CD4-positive, alpha-beta T cell (primary cell): ENCODE measurements at regions not wholly inside any gene's neighbourhood (a gene's known extent, or its start where the extent isn't known, plus 50 kb on each side); places are given as distances from the start of the nearest gene placed in this dataset.

Experiments used
- ATAC-seq: fragments of 200-7000 bp; cut with Tn5 transposase; one replicate; pipeline ENCODE4 v1.10.0; 2022; ENCODE audit warnings: mild to moderate bottlenecking; ENCODE audit not compliant: poor library complexity
- CTCF ChIA-PET: fragments of 350-600 bp; sonication (Branson Sonifier 250); formaldehyde crosslinking; loops from one replicate; lab custom pipeline; 2021; ENCODE audit warnings: antibody characterized with exemption, inconsistent platforms; lab: Charles Lee
- POLR2A ChIA-PET: fragments of 350-600 bp; sonication (Branson Sonifier 250); formaldehyde crosslinking; loops from one replicate; lab custom pipeline; 2021; ENCODE audit warnings: antibody characterized with exemption, inconsistent platforms; lab: Charles Lee
- DNase-seq, 14 experiments: peaks; one replicate each; pipeline ENCODE4 v3.0.0-alpha.2; 2013 to 2020; ENCODE audit warnings: mixed read lengths in 2 of 14
- H3K27ac ChIP-seq, 2 donors: one replicate each; pipeline versions ENCODE4 v1.5.1 to v1.7.0; 2013; ENCODE audit warnings: low read length in 2 of 2, low read depth in 1 of 2, mild to moderate bottlenecking in 1 of 2
- H3K27me3 ChIP-seq, 2 experiments: 1 replicate in 1 of 2; 2 replicates in 1 of 2; pipeline versions ENCODE4 v1.6.1 to v1.7.0; 2013; ENCODE audit warnings: low read length in 2 of 2, control low read depth in 1 of 2, mild to moderate bottlenecking in 1 of 2, moderate library complexity in 1 of 2; ENCODE audit not compliant: insufficient read depth in 2 of 2, control insufficient read depth in 1 of 2
- H3K36me3 ChIP-seq: one replicate; pipeline ENCODE4 v1.6.1; 2013; ENCODE audit warnings: low read length, control low read depth; ENCODE audit not compliant: insufficient read depth
- H3K4me1 ChIP-seq: one replicate; pipeline ENCODE4 v1.6.1; 2013; ENCODE audit warnings: low read length, control low read depth; ENCODE audit not compliant: insufficient read depth
- H3K4me3 ChIP-seq: one replicate; pipeline ENCODE4 v1.5.1; 2013; ENCODE audit warnings: mild to moderate bottlenecking, low read length, moderate library complexity
- H3K9me3 ChIP-seq, 2 experiments: 1 replicate in 1 of 2; 2 replicates in 1 of 2; pipeline versions ENCODE4 v1.6.1 to v1.7.0; 2013; ENCODE audit warnings: low read length in 2 of 2, mild to moderate bottlenecking in 2 of 2, control low read depth in 1 of 2, moderate library complexity in 1 of 2; ENCODE audit not compliant: control insufficient read depth in 1 of 2, insufficient read depth in 1 of 2
- H3K27ac Mint-ChIP-seq: one replicate; pipeline ENCODE4 v1.8.0; 2020; ENCODE audit warnings: mixed read lengths
- H3K27me3 Mint-ChIP-seq: one replicate; pipeline ENCODE4 v1.8.0; 2021; ENCODE audit warnings: mixed read lengths
- H3K36me3 Mint-ChIP-seq: one replicate; pipeline ENCODE4 v1.8.0; 2021; ENCODE audit warnings: low read depth, mixed read lengths
- H3K4me1 Mint-ChIP-seq: one replicate; pipeline ENCODE4 v1.8.0; 2021; ENCODE audit warnings: low read depth, mixed read lengths
- H3K4me3 Mint-ChIP-seq: one replicate; pipeline ENCODE4 v1.8.0; 2020; ENCODE audit warnings: mild to moderate bottlenecking, mixed read lengths
- H3K9me3 Mint-ChIP-seq: one replicate; pipeline ENCODE4 v1.8.0; 2020; ENCODE audit warnings: mixed read lengths
- intact Hi-C, 2 experiments: fragments of 100-400 bp; cut with DNase I in 1 of 2; cut with micrococcal nuclease in 1 of 2; formaldehyde crosslinking; loops; one replicate each; pipeline versions ENCODE4 v1.15.1 to v1.9.0; 2023 to 2025; cut with DNase I, micrococcal nuclease
- TF ChIP-seq, protein P1 (sequence below): fragments of 200-600 bp; IDR thresholded peaks from one replicate; pipeline ENCODE4 v1.8.0; 2022; ENCODE audit warnings: antibody characterized with exemption, mild to moderate bottlenecking

- intact Hi-C loops, result no loop called here
- Mint-ChIP-seq H3K4me3 (no peak overlapping the region), H3K27ac (no peak overlapping the region), H3K27me3 (peaks cover 58% of the 10 kb centered on the region), H3K4me1 (no peaks in the 10 kb centered on the region), H3K36me3 (no peaks in the 10 kb centered on the region), H3K9me3 (peaks cover 8% of the 10 kb centered on the region)
- ATAC-seq (no peak), DNase-seq (no peak)
- POLR2A ChIA-PET, result interaction anchor here (0.6 kb wide), 1 partner anchor 33 kb away, joined by 3 read pairs; no protein-coding TSS in a partner anchor
- H3K4me1 ChIP-seq, result no peaks in the 10 kb centered on the region
- TF ChIP-seq, protein P1, sequence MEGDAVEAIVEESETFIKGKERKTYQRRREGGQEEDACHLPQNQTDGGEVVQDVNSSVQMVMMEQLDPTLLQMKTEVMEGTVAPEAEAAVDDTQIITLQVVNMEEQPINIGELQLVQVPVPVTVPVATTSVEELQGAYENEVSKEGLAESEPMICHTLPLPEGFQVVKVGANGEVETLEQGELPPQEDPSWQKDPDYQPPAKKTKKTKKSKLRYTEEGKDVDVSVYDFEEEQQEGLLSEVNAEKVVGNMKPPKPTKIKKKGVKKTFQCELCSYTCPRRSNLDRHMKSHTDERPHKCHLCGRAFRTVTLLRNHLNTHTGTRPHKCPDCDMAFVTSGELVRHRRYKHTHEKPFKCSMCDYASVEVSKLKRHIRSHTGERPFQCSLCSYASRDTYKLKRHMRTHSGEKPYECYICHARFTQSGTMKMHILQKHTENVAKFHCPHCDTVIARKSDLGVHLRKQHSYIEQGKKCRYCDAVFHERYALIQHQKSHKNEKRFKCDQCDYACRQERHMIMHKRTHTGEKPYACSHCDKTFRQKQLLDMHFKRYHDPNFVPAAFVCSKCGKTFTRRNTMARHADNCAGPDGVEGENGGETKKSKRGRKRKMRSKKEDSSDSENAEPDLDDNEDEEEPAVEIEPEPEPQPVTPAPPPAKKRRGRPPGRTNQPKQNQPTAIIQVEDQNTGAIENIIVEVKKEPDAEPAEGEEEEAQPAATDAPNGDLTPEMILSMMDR, result no peak
- peaks cover 0 to 5% of the 10 kb centered on the region in 2 experiments for H3K9me3 ChIP-seq
- no peak overlapping the region for H3K27ac ChIP-seq
- no peaks in the 10 kb centered on the region for H3K36me3 ChIP-seq
- CTCF ChIA-PET, result no interaction called here
- H3K27me3 ChIP-seq, result peaks cover 0 to 7% of the 10 kb centered on the region in 2 experiments
- H3K4me3 ChIP-seq, result no peak overlapping the region
These were observed 105.2 kb downstream of the CHCHD4 start for GRCh38 chr3:14019459-14019858.

DNA sequence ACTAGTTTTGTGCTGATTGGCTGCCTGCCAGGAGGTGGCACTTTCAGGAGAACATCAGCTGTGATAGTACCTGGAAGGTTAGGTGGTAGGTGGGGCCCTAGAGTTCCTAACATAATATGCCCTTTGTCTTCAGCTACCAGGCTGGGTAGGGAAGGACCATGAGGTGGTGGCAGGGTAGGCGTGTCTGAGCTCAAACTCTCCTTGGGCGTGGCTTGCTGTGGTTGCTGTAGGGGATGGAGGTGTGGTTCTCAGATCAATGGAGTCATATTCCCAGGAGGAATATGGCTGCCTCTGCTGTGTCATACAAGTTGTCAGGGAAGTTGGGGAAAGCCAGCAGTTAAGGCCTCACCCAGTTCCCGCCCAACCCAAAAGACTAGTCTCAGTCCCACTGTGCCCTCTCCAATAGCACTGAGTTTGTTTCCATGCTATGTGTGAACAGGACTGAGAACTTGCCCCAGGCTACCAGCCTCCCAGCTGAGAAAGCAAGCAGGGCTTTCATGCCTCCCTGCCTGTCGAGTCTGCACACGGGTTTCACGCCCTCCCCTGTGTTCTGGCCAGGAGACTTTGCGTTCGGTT is 107.7 kb downstream of the CHCHD4 start:
- Histone ChIP-seq H3K9me3 (peaks cover 0 to 3% of the 10 kb centered on the region in 2 experiments), H3K4me3 (no peak overlapping the region), H3K27me3 (peaks cover 0 to 5% of the 10 kb centered on the region in 2 experiments), H3K4me1 (no peaks in the 10 kb centered on the region), H3K36me3 (no peaks in the 10 kb centered on the region), H3K27ac (no peak overlapping the region)
- Mint-ChIP-seq H3K27ac (no peak overlapping the region), H3K36me3 (no peaks in the 10 kb centered on the region), H3K27me3 (peaks cover 59% of the 10 kb centered on the region), H3K9me3 (peaks cover 6% of the 10 kb centered on the region), H3K4me3 (no peak overlapping the region), H3K4me1 (no peaks in the 10 kb centered on the region)
- DNase-seq (no peak), ATAC-seq (no peak)
- TF ChIP-seq, protein P1, result no peak
- ChIA-PET POLR2A (no interaction called here), CTCF (no interaction called here)
- intact Hi-C loops, result no loop called here

GRCh38 chr3:14007006-14007405 is 117.7 kb downstream of the CHCHD4 start:
- H3K4me3 Mint-ChIP-seq, result no peak overlapping the region
- H3K36me3 Mint-ChIP-seq, result no peaks in the 10 kb centered on the region
- TF ChIP-seq, protein P1, result no peak
- H3K27ac Mint-ChIP-seq, result no peak overlapping the region
- Histone ChIP-seq H3K27me3 (peaks cover 0 to 5% of the 10 kb centered on the region in 2 experiments), H3K4me3 (no peak overlapping the region), H3K9me3 (no peaks in the 10 kb centered on the region), H3K4me1 (no peaks in the 10 kb centered on the region), H3K36me3 (no peaks in the 10 kb centered on the region), H3K27ac (no peak overlapping the region)
- ChIA-PET POLR2A (no interaction called here), CTCF (no interaction called here)
- no peaks in the 10 kb centered on the region for H3K4me1 Mint-ChIP-seq
- DNase-seq (no peak), ATAC-seq (no peak)
- intact Hi-C loops, result no loop called here
- H3K9me3 Mint-ChIP-seq, result no peaks in the 10 kb centered on the region
- peaks cover 57% of the 10 kb centered on the region for H3K27me3 Mint-ChIP-seq
